PFSK-1 (cell line): ENCODE measurements at regions not wholly inside any gene's neighbourhood (a gene's known extent, or its start where the extent isn't known, plus 50 kb on each side); places are given as distances from the start of the nearest gene placed in this dataset.

ENCODE experiments used
- FOXP2 ChIP-seq: optimal IDR thresholded peaks from 2 replicates; pipeline ENCODE3; 2011; ENCODE audit warnings: borderline replicate concordance, control low read depth, inconsistent platforms; ENCODE audit not compliant: insufficient read depth; ENCODE audit errors: extremely low read length, extremely low read depth
- POLR2AphosphoS5 ChIP-seq: IDR thresholded peaks from 2 replicates; pipeline ENCODE4 v1.6.1; 2012; ENCODE audit warnings: low read depth, mild to moderate bottlenecking, control low read depth, low read length, moderate library complexity
- REST ChIP-seq, 2 experiments: IDR thresholded peaks; 2 replicates each; pipeline versions ENCODE4 v1.6.1 to v1.8.0; 2011 to 2012; ENCODE audit warnings: low read depth in 2 of 2, low read length in 2 of 2, control low read depth in 1 of 2, inconsistent platforms in 1 of 2, mild to moderate bottlenecking in 1 of 2, moderate library complexity in 1 of 2; ENCODE audit not compliant: insufficient read depth in 1 of 2
- SIN3A ChIP-seq: IDR thresholded peaks from 2 replicates; pipeline ENCODE4 v1.6.1; 2012; ENCODE audit warnings: mild to moderate bottlenecking, low read length, moderate library complexity, borderline replicate concordance; ENCODE audit not compliant: insufficient read depth
- TAF1 ChIP-seq: IDR thresholded peaks from 2 replicates; pipeline ENCODE4 v1.6.1; 2012; ENCODE audit warnings: low read length, control low read depth, borderline replicate concordance; ENCODE audit not compliant: insufficient read depth

- no peak for TF ChIP-seq SIN3A
- no peak for TF ChIP-seq REST (IDR thresholded peaks at IDR 0.05; ENCODE audit: insufficient read depth in 1 of 2, low read depth in 2 of 2, low read length in 2 of 2)
- TF ChIP-seq FOXP2: no peak
- TF ChIP-seq TAF1: no peak
- TF ChIP-seq POLR2AphosphoS5: no peak; the same call in 1 of the 2 replicates
These were observed 51.3 kb upstream of the SUB1 start for GRCh38 chr5:32534041-32534440.

DNA sequence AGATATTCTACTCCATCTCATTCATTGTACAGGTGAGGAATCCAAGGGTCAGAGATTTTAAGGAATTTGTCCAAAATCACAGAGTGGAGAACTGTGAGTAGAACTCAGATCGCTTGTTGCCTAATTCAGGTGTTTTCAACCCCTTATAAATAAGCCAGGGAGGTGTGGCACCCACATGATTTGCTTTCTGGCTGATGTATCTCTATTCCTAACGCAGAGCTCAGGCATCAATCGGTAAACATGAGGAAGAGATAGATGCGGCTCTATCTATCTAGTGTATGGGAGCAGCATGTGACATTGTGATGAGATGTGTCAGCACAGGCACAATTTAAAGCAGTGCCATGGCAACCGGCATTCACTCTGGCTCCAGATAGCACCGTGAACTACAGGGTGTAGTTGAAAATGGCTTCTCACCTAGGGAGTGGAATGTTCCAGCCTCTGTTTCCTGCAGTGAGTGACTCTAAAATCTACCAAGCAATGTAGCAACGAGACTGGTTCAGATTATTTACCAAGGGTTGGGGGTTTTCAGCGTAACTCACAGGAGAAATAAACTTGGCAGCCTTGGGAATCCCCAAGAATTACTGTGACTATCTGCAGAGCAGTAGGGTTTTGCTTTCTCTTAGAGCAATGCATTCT, 53.4 kb upstream of the SUB1 start:
- TF ChIP-seq REST (IDR thresholded peaks at IDR 0.05; ENCODE audit: insufficient read depth in 1 of 2, low read depth in 2 of 2, low read length in 2 of 2) (no peak), SIN3A (no peak), POLR2AphosphoS5 (no peak; the same call in 1 of the 2 replicates), FOXP2 (no peak), TAF1 (no peak)

- TF ChIP-seq SIN3A: no peak
- no peak for TF ChIP-seq POLR2AphosphoS5
- no peak for TF ChIP-seq TAF1
- TF ChIP-seq FOXP2: no peak
- no peak for TF ChIP-seq REST (IDR thresholded peaks at IDR 0.05; ENCODE audit: insufficient read depth in 1 of 2, low read depth in 2 of 2, low read length in 2 of 2)
These were observed 58.5 kb upstream of the SUB1 start for GRCh38 chr5:32526810-32527209.

DNA sequence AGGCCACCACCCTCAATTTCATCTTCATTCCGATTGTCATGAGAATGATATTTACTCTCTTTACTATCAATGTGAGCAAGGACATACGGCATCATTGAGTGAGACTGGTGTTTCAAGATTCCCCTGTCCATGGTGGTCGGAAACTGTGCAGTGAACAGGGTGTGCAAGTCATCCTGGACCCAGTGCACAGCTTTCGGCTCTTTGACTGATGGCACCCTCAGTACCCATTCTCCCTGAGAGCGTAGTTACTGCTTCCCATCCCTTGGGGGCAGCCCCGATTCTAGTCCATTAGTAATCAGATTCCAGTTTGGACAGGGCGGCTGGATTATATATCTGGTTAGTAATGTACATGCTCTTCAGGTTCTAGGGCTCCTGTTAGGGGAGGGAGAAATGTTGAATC, 61.7 kb upstream of the SUB1 start:
- TF ChIP-seq POLR2AphosphoS5 (no peak), REST (IDR thresholded peaks at IDR 0.05; ENCODE audit: insufficient read depth in 1 of 2, low read depth in 2 of 2, low read length in 2 of 2) (peak; percentile 73 to 87)

DNA sequence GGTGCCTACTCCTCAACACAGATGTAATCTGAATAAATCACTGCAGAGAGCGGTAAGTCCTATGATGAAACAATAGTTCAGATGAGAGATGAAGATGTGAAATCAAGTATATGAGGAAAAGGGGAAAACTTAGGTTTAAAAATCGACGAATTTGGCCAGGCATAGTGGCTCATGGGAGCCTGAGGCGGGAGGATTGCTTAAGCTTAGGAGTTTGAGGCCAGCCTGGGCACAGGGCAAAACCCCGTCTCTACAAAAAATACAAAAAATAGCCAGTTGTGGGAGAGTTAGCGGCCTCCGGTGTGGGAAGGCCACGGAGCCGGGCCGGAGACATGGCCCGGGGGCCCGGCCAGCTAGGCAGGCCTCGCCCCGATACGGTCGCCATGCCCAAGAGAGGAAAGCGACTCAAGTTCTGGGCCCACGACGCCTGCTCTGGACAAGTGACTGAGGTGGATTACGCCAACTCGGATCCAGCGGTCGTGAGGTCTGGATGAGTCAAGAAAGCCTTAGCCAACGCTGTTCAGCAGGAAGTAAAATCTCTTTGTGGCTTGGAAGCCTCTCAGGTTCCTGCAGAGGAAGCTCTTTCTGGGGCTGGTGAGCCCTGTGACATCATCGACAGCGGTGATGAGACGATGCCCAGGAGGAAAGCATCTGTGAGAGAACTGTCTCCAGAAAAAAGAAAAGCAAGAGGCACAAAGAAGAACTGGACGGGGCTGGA, 62.8 kb upstream of the SUB1 start:
- no peak for TF ChIP-seq SIN3A
- peak; percentile 25; the same call in 1 of the 2 replicates for TF ChIP-seq TAF1
- 0 out of 2 replicates have a peak, but pooled peaks have one; percentile 33 for TF ChIP-seq POLR2AphosphoS5
- TF ChIP-seq FOXP2: no peak
